ENCODE measurements at regions not wholly inside any gene's neighbourhood (a gene's known extent, or its start where the extent isn't known, plus 50 kb on each side); places are given as distances from the start of the nearest gene placed in this dataset.

DNA sequence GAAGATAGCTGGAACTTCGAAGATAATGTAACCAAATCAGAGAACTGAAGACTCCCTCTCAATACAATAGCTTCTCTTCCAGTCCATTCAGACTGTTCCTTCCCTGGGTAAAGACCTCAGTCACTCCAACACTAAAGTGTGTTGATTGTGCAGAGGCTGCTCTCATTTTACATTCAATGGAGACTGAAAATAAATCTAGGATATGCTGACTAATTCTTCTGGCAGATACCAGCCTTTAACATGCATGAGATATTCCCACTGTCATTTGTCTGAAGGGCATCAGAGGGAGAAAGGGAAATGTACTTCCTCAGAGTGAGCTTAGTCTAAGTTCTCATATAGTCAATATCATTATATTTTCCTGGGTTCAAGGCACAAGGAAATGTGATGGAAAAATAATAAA, 166.4 kb upstream of the IRAK1BP1 start:
- TF ChIP-seq RAD21 (IDR thresholded peaks at IDR 0.05; ENCODE audit: low read length) (no peak), POLR2A (IDR thresholded peaks at IDR 0.05; ENCODE audit: low read depth, low read length) (no peak), MXI1 (IDR thresholded peaks at IDR 0.05; ENCODE audit: borderline replicate concordance, low read depth, low read length) (no peak), MAZ (IDR thresholded peaks at IDR 0.05; ENCODE audit: borderline replicate concordance, low read depth, low read length) (no peak), RCOR1 (IDR thresholded peaks at IDR 0.05; ENCODE audit: insufficient replicate concordance, low read length) (no peak), BHLHE40 (IDR thresholded peaks at IDR 0.05; ENCODE audit: low read depth, low read length) (no peak), RFX5 (IDR thresholded peaks at IDR 0.05; ENCODE audit: low read depth, low read length) (no peak), FOS (IDR thresholded peaks at IDR 0.05; ENCODE audit: low read depth, low read length) (no peak), CEBPB (IDR thresholded peaks at IDR 0.05; ENCODE audit: low read depth, low read length) (no peak), USF2 (IDR thresholded peaks at IDR 0.05; ENCODE audit: low read depth, low read length) (no peak)
- TF ChIP-seq, protein P1, sequence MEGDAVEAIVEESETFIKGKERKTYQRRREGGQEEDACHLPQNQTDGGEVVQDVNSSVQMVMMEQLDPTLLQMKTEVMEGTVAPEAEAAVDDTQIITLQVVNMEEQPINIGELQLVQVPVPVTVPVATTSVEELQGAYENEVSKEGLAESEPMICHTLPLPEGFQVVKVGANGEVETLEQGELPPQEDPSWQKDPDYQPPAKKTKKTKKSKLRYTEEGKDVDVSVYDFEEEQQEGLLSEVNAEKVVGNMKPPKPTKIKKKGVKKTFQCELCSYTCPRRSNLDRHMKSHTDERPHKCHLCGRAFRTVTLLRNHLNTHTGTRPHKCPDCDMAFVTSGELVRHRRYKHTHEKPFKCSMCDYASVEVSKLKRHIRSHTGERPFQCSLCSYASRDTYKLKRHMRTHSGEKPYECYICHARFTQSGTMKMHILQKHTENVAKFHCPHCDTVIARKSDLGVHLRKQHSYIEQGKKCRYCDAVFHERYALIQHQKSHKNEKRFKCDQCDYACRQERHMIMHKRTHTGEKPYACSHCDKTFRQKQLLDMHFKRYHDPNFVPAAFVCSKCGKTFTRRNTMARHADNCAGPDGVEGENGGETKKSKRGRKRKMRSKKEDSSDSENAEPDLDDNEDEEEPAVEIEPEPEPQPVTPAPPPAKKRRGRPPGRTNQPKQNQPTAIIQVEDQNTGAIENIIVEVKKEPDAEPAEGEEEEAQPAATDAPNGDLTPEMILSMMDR (conservative IDR thresholded peaks at IDR 0.05; ENCODE audit: low read depth, low read length), result no peak

All from IMR-90 (cell line).